ENCODE measurements at regions not wholly inside any gene's neighbourhood (a gene's known extent, or its start where the extent isn't known, plus 50 kb on each side); places are given as distances from the start of the nearest gene placed in this dataset.
"Not testable (repeated sequence)": the region's sequence is repeated elsewhere in the genome, so short reads cannot be mapped to it uniquely, and the experiment has no call there.

- H3K36me3 ChIP-seq (ENCODE audit: control insufficient read depth, insufficient read depth, low read length): no peaks in the 10 kb centered on the region
- H3K4me1 ChIP-seq (ENCODE audit: control insufficient read depth, insufficient read depth, low read length, poor library complexity, severe bottlenecking): peaks cover 6% of the 10 kb centered on the region
- H3K9me3 ChIP-seq (ENCODE audit: control insufficient read depth, low read length): no peaks in the 10 kb centered on the region
- DNase-seq: no peak
- H3K4me3 ChIP-seq (ENCODE audit: insufficient read depth, low read depth, low read length, poor library complexity, severe bottlenecking): no peak overlapping the region
- no peak overlapping the region for H3K27ac ChIP-seq (ENCODE audit: insufficient read depth, low read length, poor library complexity, severe bottlenecking)
- H3K27me3 ChIP-seq (replicated peaks; ENCODE audit: control insufficient read depth, insufficient read depth, low read length, poor library complexity, severe bottlenecking): no peaks in the 10 kb centered on the region
Observed at GRCh38 chrX:131841496-131842437, 181.3 kb upstream of the STK26 start.

DNA sequence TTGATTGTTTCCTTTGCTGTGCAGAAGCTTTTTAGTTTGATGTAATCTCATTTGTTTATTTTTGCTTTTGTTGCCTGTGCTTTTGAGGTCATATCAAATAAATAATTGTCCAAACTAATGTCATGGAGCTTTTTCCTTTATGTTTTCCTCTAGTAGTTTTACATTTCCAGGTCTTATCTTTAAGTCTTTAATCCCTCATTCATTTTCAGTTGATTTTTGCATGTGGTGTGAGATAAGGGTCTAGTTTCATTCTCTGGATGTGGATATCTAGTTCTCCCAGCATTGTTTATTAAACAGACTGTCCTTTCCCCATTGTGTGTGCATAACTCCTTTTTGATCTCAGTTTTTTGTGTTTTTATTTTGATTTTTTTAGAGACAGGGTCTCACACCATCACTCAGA is 179.1 kb upstream of the STK26 start:
- no peak overlapping the region for H3K4me3 ChIP-seq (ENCODE audit: insufficient read depth, low read depth, low read length, poor library complexity, severe bottlenecking)
- no peaks in the 10 kb centered on the region for H3K9me3 ChIP-seq (ENCODE audit: control insufficient read depth, low read length)
- H3K36me3 ChIP-seq (ENCODE audit: control insufficient read depth, insufficient read depth, low read length): no peaks in the 10 kb centered on the region
- no peak for DNase-seq
- H3K4me1 ChIP-seq (ENCODE audit: control insufficient read depth, insufficient read depth, low read length, poor library complexity, severe bottlenecking): peaks cover 6% of the 10 kb centered on the region
- H3K27me3 ChIP-seq (replicated peaks; ENCODE audit: control insufficient read depth, insufficient read depth, low read length, poor library complexity, severe bottlenecking): no peaks in the 10 kb centered on the region
- H3K27ac ChIP-seq (ENCODE audit: insufficient read depth, low read length, poor library complexity, severe bottlenecking): no peak overlapping the region

DNA sequence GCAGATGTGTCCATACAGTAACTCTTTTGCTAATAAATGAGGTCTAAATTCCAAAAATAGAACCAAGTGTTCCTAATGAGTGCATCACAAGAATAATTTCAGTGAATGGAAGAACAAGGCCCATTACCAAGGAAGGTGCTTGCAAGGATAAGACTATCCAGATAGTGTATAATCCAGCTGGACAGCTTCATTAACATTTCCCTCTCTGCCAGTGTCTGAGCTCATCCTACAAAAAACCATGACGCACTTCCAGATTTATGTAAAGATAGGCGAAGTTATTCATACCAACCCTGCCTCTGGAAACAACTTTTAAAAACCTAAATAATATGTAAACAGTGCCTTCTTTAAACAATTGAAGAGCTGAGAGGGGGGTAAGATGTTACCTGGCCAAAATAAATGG is 177.9 kb upstream of the STK26 start:
- peaks cover 6% of the 10 kb centered on the region for H3K4me1 ChIP-seq (ENCODE audit: control insufficient read depth, insufficient read depth, low read length, poor library complexity, severe bottlenecking)
- no peak overlapping the region for H3K4me3 ChIP-seq (ENCODE audit: insufficient read depth, low read depth, low read length, poor library complexity, severe bottlenecking)
- no peak for DNase-seq
- H3K9me3 ChIP-seq (ENCODE audit: control insufficient read depth, low read length): no peaks in the 10 kb centered on the region
- no peak overlapping the region for H3K27ac ChIP-seq (ENCODE audit: insufficient read depth, low read length, poor library complexity, severe bottlenecking)
- no peaks in the 10 kb centered on the region for H3K27me3 ChIP-seq (replicated peaks; ENCODE audit: control insufficient read depth, insufficient read depth, low read length, poor library complexity, severe bottlenecking)
- no peaks in the 10 kb centered on the region for H3K36me3 ChIP-seq (ENCODE audit: control insufficient read depth, insufficient read depth, low read length)

DNA sequence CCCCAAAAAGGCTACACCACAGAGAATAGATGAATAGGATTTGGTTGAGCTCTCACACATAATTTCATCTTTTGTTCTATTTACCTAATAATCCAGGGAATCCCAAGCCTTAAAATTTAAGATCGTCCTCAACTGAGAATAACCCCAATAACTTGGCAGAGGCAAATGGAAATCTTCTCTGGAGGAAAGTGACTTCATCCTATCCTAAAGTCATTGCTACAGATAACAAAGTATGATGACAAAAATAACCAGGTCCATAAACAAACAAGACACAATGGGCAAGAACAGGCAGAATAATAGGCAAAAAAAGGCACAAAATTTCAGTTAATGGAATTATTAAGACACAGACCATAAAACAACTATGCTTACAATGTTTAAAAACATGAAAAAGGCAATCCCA is 177.3 kb upstream of the STK26 start:
- DNase-seq: no peak
- Histone ChIP-seq H3K27me3 (replicated peaks; ENCODE audit: control insufficient read depth, insufficient read depth, low read length, poor library complexity, severe bottlenecking) (no peaks in the 10 kb centered on the region), H3K36me3 (ENCODE audit: control insufficient read depth, insufficient read depth, low read length) (no peaks in the 10 kb centered on the region), H3K27ac (ENCODE audit: insufficient read depth, low read length, poor library complexity, severe bottlenecking) (no peak overlapping the region), H3K9me3 (ENCODE audit: control insufficient read depth, low read length) (no peaks in the 10 kb centered on the region), H3K4me1 (ENCODE audit: control insufficient read depth, insufficient read depth, low read length, poor library complexity, severe bottlenecking) (peaks cover 6% of the 10 kb centered on the region), H3K4me3 (ENCODE audit: insufficient read depth, low read depth, low read length, poor library complexity, severe bottlenecking) (no peak overlapping the region)

DNA sequence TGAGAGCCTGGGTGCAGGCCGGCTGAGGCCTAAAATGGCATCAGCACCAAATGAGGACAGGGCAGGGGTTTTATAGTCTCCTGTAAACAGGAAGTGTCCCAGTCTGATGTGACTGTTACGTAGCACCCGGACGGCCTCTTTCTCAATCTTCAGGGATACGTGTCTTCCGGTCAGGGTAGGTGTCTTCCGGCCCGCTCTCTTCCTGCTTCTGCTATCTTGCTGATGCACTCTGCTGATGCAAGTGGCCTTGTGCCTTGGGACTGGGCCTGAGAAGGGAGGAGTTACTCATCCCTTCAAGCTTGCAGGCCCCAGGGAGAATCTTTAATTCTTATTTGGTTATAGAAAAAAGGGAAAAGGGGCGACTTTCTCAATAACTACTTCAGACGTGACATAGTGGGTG is 172.1 kb upstream of the STK26 start:
- not testable (repeated sequence) for H3K27ac ChIP-seq (ENCODE audit: insufficient read depth, low read length, poor library complexity, severe bottlenecking); H3K36me3 ChIP-seq (ENCODE audit: control insufficient read depth, insufficient read depth, low read length); H3K27me3 ChIP-seq (replicated peaks; ENCODE audit: control insufficient read depth, insufficient read depth, low read length, poor library complexity, severe bottlenecking); H3K4me3 ChIP-seq (ENCODE audit: insufficient read depth, low read depth, low read length, poor library complexity, severe bottlenecking); DNase-seq; H3K9me3 ChIP-seq (ENCODE audit: control insufficient read depth, low read length); H3K4me1 ChIP-seq (ENCODE audit: control insufficient read depth, insufficient read depth, low read length, poor library complexity, severe bottlenecking)

- Histone ChIP-seq H3K27me3 (replicated peaks; ENCODE audit: control insufficient read depth, insufficient read depth, low read length, poor library complexity, severe bottlenecking) (no peaks in the 10 kb centered on the region), H3K36me3 (ENCODE audit: control insufficient read depth, insufficient read depth, low read length) (no peaks in the 10 kb centered on the region), H3K4me3 (ENCODE audit: insufficient read depth, low read depth, low read length, poor library complexity, severe bottlenecking) (no peak overlapping the region), H3K9me3 (ENCODE audit: control insufficient read depth, low read length) (no peaks in the 10 kb centered on the region), H3K27ac (ENCODE audit: insufficient read depth, low read length, poor library complexity, severe bottlenecking) (no peak overlapping the region), H3K4me1 (ENCODE audit: control insufficient read depth, insufficient read depth, low read length, poor library complexity, severe bottlenecking) (no peaks in the 10 kb centered on the region)
- no peak for DNase-seq
Observed at GRCh38 chrX:131853440-131853839, 169.7 kb upstream of the STK26 start.

- Histone ChIP-seq H3K27ac (ENCODE audit: insufficient read depth, low read length, poor library complexity, severe bottlenecking) (no peak overlapping the region), H3K27me3 (replicated peaks; ENCODE audit: control insufficient read depth, insufficient read depth, low read length, poor library complexity, severe bottlenecking) (no peaks in the 10 kb centered on the region), H3K36me3 (ENCODE audit: control insufficient read depth, insufficient read depth, low read length) (no peaks in the 10 kb centered on the region), H3K4me3 (ENCODE audit: insufficient read depth, low read depth, low read length, poor library complexity, severe bottlenecking) (no peak overlapping the region), H3K4me1 (ENCODE audit: control insufficient read depth, insufficient read depth, low read length, poor library complexity, severe bottlenecking) (no peaks in the 10 kb centered on the region), H3K9me3 (ENCODE audit: control insufficient read depth, low read length) (no peaks in the 10 kb centered on the region)
- DNase-seq: no peak
Observed at GRCh38 chrX:131854581-131854980, 168.5 kb upstream of the STK26 start.

DNA sequence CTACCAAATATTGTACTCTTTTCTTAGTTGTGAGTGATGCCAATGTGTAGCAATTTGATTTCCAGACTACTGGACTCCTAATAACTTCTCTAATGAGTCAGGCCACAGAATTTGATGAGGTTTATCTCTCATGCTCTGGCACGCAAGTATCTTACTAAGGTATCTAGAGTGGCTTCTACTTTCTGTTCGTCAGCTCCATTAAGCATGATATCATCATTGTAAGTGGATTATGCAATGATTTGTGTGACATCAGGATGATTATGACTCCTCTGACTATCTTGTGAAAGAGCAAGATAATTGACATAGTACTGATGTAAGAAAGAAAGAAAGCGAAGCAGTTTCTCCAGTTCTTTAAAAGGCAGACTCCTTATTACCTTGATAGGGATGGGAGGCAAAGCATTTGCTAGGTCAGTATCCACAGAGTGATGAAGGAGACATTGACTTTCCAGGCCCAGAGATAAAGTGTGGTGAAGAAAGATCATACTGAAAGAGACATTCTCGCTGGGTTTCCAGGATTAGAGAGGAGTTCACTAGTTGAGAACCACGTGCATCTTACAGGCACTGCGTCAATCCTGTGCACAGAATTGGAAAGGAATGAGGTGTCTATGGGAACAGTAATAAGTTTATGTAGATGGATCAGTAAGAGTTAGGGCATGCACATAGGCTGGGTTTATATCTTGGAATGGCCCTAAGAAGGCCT is 161.9 kb upstream of the STK26 start:
- no peak for DNase-seq

GRCh38 chrX:131862321-131862720 is 160.8 kb upstream of the STK26 start:
- H3K4me3 ChIP-seq (ENCODE audit: insufficient read depth, low read depth, low read length, poor library complexity, severe bottlenecking): no peak overlapping the region

More for the DNA sequence above, 161.9 kb upstream of the STK26 start:
- H3K36me3 ChIP-seq (ENCODE audit: control insufficient read depth, insufficient read depth, low read length): no peaks in the 10 kb centered on the region
- no peak overlapping the region for H3K4me3 ChIP-seq (ENCODE audit: insufficient read depth, low read depth, low read length, poor library complexity, severe bottlenecking)
- H3K4me1 ChIP-seq (ENCODE audit: control insufficient read depth, insufficient read depth, low read length, poor library complexity, severe bottlenecking): no peaks in the 10 kb centered on the region
- no peak overlapping the region for H3K27ac ChIP-seq (ENCODE audit: insufficient read depth, low read length, poor library complexity, severe bottlenecking)
- H3K9me3 ChIP-seq (ENCODE audit: control insufficient read depth, low read length): no peaks in the 10 kb centered on the region
- no peaks in the 10 kb centered on the region for H3K27me3 ChIP-seq (replicated peaks; ENCODE audit: control insufficient read depth, insufficient read depth, low read length, poor library complexity, severe bottlenecking)

GRCh38 chrX:131869182-131869581 is 153.9 kb upstream of the STK26 start:
- no peak overlapping the region for H3K27ac ChIP-seq (ENCODE audit: insufficient read depth, low read length, poor library complexity, severe bottlenecking)

More at GRCh38 chrX:131862321-131862720, 160.8 kb upstream of the STK26 start:
- no peaks in the 10 kb centered on the region for H3K36me3 ChIP-seq (ENCODE audit: control insufficient read depth, insufficient read depth, low read length)
- H3K9me3 ChIP-seq (ENCODE audit: control insufficient read depth, low read length): no peaks in the 10 kb centered on the region
- H3K4me1 ChIP-seq (ENCODE audit: control insufficient read depth, insufficient read depth, low read length, poor library complexity, severe bottlenecking): no peaks in the 10 kb centered on the region
- H3K27ac ChIP-seq (ENCODE audit: insufficient read depth, low read length, poor library complexity, severe bottlenecking): no peak overlapping the region
- H3K27me3 ChIP-seq (replicated peaks; ENCODE audit: control insufficient read depth, insufficient read depth, low read length, poor library complexity, severe bottlenecking): no peaks in the 10 kb centered on the region
- no peak for DNase-seq

More at GRCh38 chrX:131869182-131869581, 153.9 kb upstream of the STK26 start:
- no peaks in the 10 kb centered on the region for H3K4me1 ChIP-seq (ENCODE audit: control insufficient read depth, insufficient read depth, low read length, poor library complexity, severe bottlenecking)
- H3K9me3 ChIP-seq (ENCODE audit: control insufficient read depth, low read length): no peaks in the 10 kb centered on the region
- H3K27me3 ChIP-seq (replicated peaks; ENCODE audit: control insufficient read depth, insufficient read depth, low read length, poor library complexity, severe bottlenecking): no peaks in the 10 kb centered on the region
- DNase-seq: no peak
- H3K36me3 ChIP-seq (ENCODE audit: control insufficient read depth, insufficient read depth, low read length): no peaks in the 10 kb centered on the region
- H3K4me3 ChIP-seq (ENCODE audit: insufficient read depth, low read depth, low read length, poor library complexity, severe bottlenecking): no peak overlapping the region
